Hepatic stellate cell (primary cell): ENCODE measurements at regions not wholly inside any gene's neighbourhood (a gene's known extent, or its start where the extent isn't known, plus 50 kb on each side); places are given as distances from the start of the nearest gene placed in this dataset.

Experiments
- DNase-seq: peaks from one replicate; pipeline ENCODE4 v3.0.0; 2011; ENCODE audit warnings: low spot score

DNA sequence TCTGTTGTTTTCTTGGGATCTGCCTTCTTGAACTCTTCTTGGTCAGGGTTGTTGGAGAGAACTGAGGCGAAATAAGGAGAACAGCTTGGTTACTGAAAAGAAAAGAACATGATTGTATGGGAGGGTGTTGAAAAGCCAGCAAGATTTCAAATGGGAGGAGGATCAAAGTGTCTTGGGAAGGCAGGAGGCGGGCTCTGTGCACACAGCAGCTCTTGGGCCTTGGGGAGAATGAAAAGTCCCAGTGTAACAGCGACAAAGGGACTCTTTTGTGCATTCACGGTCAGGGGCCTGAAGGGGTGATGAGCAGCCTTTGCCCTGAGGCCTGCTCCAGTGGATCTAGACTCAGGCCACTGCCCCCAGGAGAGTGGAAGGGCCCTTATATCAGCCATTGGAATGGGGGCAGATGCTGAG lies 135.4 kb downstream of the ADAMTS15 start:
- no peak for DNase-seq

DNA sequence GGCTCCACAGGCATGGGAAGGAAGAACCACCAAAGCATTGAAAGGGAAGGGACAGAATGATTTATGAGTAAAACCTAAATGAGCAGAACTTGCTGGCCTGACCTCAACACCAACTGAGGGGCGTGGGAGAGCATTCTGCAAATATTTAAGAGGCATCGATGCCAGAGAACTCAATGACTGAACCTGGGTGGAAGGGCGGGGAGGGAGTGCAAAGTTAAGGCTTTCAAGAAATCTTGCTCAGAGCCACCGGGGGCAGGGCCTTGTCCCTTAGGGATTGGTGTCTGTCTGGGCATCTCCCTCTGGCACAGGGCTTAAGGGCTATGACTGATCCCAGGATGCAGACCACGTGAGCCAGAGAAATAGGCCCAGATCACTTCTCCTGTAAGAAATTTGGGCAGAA lies 137.1 kb downstream of the ADAMTS15 start:
- DNase-seq: peak; percentile 49

DNA sequence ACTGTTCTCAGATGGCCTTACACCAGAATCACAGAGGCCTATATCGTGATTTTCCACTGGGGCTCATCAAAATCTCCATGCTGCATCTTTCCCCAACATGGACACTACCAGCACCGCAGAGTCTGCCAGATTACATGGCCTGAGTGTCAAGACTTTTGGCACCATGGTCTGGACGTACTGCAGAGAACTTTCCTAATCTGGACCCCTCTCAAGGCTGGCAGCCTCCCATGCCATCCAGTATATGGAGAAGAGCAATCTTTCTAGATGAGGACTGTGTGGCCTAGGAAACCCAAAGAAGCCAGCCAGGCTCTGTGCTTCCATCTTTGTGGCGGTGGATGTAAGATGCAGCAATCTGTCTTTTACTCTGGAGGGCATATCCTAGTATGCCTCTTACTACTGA lies 139.2 kb downstream of the ADAMTS15 start:
- DNase-seq: no peak

DNA sequence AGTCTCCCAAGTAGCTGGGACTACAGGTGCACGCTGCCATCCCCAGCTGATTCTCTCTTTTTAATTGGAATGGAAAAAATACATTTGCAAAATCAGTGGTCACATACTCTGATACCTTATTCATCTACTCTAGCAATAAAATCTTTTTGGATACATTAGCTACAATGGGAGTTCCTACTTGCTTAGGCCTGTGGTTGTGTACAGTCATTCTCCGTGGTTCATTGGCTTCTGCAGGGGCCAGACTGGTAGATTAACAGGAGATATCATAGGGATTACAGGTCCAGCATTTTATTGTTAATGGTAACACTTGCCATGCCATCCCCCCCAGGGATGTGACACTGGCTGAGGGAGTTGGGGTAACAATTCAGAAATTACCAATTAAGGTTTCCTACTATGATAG lies 140.0 kb downstream of the ADAMTS15 start:
- no peak for DNase-seq

DNA sequence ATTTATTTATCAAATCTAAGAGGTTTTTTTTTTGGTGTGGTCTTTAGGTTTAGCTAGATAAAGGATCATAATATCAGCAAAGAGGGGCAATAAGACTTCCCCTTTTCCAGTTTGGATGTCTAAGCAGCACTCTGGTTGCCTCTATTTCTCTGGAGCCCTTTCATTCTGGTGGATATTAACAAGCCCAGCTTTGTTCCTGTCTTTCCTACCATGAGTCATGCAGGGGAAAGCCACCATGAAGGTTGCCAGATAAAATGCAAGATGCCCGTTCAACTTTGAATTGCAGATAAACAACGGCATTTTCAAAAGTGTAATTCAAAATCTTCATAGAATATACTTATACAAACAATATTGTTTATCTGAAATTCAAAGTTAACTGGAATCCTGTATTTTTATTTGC lies 143.6 kb downstream of the ADAMTS15 start:
- no peak for DNase-seq

DNA sequence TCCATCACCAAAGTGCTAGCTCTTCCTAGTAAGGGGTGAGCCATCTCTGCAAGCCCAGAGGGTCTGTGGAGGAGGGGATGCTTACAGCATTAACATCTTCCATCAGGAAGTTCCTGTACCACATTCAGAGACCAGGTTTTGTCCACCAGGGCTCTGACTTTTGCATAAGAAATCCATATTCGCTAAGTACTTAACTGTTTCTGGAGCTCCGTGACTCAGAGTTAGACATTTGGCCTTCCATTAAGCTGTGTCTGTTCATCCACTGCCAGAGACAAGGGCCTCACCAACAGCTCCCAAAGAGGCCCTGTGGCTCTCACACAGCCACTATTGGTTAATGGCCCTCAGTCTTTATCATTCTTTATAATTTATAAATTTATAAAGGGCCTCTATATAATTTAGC lies 144.6 kb downstream of the ADAMTS15 start:
- DNase-seq: no peak

DNA sequence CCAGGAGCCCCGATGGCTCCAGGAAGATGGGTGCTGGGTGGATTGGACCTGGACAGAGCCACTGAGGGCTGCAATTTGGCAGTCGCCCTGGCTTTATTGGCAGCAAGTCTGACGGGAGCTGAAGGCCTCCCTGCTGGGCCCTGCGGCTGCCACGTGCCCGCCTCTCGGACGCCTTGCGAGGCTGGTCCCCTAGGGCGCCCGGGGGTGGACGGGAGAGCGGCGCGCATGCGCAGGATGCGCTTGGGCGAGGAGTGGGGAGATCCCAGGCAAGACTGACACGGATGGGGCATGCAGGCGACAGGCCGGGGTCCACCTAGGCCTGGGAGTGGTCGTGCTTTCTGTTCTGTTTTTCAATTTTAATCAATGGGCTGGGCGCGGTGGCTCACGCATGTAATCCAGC lies 150.0 kb downstream of the ADAMTS15 start:
- no peak for DNase-seq

DNA sequence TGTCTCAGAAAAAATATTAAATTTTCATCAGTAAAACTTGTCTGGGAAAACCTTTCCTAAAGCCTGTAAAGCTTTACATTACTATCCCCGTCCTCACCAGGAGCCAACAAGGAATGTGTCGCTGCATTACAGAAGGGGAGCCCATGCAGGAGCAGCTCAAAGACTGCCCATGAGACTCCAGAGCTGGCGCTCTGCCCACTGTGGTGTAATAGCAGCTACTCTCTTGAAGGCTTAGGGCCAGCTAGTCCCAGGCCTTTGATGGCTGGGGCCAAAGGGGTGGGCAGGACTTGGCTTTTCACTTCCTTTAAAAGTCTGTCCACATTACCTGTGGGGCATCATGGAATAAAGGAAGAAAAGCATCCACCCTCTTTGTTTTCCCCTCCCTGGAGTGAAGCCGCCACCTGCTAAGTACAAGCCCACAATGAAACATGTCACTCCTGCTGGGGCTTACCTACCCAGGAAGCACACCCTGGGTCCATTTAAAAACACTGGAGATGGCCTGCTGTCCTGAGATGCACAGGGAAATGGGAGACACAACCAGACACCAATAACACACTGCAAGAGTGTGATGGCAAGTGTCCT lies 150.7 kb downstream of the ADAMTS15 start:
- no peak for DNase-seq

DNA sequence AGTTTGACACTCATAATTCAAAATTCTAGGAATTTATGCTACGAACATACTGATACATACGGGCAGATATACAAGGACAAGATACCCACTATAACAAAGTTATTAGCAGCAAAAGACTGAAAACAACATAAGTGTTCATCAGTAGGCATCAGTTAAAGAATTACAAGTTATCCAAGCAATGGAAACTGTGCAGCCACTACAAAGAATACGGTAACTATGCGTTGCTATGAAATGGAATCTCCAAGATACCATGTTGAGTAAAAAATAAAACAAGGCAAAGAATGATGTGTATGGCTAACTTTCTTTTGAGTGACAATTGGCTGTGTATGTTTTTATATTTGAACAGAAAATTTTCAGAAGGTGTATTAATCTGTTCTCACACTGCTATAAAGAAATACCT lies 151.7 kb downstream of the ADAMTS15 start:
- no peak for DNase-seq

DNA sequence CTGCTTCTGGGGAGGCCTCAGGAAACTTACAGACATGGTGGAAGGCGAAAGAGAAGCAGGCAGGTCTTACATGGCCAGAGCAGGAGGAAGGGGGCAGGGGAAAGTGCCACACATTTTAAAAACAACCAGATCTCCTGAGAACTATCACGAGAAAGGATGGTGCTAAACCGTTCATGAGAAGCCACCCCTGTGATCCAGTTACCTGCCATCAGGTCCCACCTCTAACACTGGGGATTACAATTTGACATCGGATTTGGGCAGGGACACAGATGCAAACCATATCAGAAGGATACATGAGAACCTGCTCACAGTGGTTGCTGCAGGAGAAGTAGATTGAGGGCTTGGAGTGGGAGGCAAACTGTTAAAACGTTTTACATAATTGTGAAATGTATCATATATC lies 152.2 kb downstream of the ADAMTS15 start:
- DNase-seq: no peak

DNA sequence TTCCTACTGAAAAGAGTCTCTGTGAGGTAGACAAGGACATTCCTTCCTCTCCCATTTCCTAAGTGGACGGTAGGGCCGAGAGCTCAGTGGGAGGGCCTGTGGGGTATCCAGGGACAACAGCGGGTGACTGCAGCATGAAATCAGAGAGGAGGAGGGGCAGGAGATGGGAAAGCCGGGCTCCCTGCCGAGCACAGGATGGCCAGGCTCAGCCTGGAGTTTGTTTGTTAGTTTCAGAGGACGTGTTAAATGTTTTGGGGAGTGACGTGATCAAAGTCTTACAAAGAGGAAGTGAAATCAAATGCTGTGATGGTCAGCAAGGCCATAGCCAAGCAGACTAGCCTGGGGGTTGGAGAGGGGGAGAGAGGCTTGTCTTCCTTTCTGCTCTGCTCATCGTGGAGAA lies 152.7 kb downstream of the ADAMTS15 start:
- peak; percentile 55 for DNase-seq

DNA sequence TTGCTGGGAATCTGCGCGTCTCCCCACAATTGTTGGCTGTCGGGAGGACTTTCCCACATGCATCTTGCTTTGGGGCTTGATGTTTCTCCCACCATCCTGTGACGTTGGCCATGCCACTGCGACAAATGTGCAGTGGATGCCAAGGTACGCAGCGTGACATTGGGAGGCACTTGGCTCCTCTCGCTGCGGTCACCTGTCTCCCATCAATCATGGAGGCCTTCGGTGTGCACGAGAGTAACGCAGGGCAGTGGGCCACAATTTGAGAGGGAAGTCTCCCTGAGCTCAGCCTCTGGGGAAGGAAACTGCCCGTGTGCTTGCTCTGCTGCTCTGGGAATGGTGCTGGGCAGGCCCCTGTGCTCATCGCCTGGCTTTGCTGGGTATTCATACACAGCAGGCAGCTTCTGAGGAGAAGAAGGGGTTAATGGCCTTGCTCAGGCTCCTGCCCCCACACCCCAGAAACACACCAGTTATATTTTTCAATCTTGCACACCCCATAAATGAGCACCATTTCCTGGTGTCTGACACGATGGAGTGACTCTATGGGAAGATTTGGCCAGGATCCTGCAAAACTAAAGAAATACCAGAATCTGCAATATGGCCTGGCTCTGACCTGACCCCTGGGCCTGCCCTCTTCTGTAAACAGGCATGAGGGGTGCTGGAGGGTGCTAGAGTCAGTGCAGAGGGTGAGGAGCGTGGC lies 153.5 kb downstream of the ADAMTS15 start:
- no peak for DNase-seq

DNA sequence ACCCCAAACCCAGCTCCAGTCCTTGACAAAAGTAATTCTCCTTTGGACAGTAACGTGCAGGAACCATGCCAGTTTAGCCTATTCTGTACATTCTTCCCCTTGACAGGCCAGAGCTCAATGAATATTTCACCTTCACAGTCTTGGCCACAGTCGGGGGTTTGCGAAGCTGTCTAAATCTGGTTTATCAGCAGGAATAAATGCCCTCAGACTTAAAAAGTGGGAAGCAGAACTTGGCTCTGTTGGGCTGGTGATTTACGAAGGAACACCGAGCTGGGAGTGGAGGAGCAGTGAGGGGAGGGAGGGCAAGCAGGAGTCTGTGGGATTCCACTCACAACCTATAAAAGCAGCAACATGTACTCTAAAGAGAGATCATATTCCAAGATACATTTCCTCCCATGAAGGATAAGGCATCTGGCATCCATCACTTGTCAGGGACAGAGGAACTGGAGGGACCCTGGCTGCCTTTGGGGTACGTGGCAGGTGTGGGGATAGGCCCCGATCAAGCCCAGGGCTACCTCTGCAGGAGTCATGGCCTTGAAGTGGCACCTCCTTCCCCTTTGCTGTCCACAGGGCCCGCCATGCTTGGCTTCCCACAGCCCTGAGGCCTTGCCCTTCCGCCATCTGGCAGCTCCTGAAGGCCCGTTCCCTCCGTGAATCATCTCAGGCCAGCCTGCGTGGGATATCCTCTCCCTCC lies 154.3 kb downstream of the ADAMTS15 start:
- DNase-seq: no peak

DNA sequence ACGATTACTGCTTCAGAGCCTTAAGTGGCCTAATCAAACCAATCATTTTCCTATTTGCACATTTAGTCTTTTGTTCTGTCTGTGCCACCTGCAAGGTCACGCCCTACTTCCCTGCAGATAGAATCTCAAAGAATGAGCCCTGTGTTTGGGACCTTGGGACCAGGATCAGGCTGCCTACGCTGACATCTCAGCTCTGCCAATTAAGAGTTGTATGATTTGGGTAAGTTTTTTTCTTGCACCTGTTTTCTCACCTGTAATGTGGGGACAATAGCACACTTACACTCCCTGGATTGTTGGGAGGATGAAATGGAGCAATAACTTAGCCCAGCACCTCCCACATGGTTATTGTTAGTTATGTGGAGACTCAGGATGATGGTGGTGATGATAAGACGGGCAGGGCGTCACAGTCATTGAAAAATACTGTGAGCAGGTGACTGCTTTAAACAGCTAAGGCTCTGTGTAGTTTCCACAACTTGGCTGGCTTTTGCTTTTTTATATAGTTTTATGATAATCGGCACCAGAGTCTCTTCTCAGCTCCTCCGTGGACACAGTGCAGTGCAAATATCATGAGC lies 155.0 kb downstream of the ADAMTS15 start:
- no peak for DNase-seq

DNA sequence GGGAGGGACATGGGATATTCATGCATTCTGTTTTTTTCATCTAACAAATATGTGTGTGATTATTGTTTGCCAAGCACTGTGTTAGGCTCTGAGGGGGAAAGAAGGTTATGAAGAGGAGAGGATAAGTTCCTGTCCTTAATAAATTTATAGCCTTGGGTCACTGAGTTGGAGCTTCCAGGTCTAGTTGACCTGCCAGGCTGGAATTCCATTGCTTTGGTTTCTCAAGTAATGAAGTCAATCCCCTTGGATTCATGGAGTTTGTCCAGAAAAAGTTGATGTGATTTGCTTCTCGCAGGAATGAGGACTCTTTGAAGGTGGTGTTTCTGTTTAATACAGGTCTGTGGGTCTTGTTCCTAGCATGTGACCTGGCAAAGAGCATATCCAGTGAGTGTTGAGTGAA lies 156.2 kb downstream of the ADAMTS15 start:
- no peak for DNase-seq

DNA sequence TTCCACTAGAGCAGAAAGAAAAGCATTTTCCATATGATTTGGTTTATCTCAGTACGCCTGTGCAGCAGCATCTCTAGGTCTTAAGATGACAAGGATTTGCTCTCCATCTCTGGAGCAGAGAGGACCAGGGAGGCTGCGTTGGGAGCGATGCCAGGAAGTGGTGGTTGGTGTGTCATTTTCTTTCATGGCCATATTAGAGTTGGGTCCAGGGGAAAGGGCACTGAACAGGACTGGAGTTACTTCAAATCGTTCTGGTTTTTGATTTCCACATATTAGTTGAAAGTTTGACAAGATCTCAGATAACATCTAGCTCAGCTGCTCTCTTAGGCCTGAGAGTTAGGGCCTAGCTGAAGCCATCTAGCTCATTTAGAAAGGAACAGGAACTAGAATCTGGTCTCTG lies 157.7 kb downstream of the ADAMTS15 start:
- no peak for DNase-seq

DNA sequence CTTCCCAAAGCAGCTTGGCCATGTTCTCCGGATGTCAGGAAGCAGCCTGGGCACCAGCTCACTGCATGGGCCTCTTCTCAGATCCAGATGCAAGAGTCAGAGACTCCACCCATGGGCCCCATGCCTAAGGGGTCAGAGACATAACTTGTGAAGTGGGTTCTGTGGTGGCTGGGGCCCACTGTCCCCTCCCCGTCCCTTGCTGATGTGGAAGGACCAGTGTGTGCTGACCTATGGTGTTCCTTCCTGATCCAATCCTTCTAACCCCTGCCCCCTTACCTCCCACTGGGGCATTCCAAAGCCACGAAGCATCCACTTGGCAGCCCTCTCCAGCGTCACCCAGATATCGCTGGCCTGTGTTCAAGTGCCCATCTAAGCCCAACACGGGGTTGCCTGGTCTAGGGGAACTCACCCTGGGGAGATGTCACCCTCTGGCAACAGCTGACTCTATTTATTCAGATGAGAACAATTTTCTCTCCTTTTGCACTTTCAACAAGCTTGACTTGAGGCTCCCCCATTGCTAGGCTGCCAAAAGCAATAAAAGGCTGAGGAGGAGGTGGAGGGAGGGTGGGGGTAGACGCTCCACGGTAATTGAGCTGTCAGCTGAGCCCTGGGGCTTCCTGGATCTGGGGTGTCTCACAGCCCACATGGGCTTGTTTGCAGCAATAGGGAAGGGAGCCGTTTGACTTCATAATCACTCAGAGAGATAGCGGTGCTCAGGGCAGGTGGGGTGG lies 158.5 kb downstream of the ADAMTS15 start:
- no peak for DNase-seq

DNA sequence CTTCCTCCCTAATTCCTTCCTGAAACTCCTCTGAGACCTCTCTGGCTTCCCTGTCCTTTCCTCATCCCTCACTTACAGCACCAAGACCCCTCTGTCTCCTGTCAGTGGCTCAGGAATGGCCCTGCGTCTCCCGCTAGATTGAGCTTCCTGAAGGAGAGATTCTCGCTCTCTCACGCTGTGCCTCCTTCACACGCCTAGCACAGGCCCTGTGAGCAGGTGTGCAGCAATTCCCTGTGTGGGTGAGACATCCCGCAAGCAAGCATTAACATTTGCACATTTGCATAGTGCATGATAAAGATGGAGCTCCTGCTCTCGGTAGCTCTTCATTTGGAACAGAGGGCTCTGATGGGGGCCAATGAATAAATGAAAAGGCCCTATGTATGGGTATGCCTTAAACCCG lies 159.8 kb downstream of the ADAMTS15 start:
- no peak for DNase-seq

DNA sequence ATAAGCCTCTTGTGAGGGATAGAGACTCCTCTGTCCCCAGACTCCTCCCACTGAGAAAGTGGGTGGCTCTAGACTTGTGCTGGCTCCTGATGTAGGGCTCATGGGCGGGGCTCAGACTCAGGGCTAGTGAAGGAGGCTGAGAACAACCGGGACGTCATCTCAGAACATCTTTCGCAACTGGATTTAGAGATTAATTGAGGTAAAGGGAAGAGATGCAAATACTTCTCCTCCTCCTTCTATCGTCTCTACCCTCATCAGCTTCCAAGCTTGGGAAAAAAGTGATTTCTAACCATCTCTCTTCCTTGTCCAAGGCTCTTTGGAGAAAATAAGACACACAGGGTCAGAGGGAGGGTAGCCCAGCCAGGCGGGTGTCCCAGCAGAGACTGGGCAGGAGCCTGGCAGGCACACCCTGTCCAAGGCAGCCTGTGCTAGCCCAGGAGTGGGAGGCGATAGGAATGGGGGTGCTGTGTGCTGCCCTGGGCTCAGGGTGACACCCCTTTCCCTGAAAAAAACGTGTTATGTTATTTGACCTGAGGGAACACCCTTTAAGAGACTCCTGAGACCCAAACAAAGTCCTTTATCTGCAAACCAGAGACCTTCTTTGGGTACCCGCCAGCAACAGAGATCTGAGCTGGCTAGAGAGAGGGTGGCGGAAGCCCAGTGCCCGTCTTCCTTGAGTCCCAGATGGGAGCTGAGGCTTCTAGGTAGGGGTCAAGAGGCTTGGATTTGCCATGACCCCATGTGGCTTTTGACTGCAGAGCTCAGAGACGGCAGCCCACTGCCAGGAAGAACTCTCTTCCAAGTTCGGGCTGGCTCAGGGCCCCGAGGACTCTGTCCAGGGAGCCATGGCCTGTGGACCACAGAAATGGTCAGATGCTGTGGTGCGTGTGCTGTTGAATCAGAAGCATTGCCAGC lies 160.9 kb downstream of the ADAMTS15 start:
- peak; percentile 50 for DNase-seq

DNA sequence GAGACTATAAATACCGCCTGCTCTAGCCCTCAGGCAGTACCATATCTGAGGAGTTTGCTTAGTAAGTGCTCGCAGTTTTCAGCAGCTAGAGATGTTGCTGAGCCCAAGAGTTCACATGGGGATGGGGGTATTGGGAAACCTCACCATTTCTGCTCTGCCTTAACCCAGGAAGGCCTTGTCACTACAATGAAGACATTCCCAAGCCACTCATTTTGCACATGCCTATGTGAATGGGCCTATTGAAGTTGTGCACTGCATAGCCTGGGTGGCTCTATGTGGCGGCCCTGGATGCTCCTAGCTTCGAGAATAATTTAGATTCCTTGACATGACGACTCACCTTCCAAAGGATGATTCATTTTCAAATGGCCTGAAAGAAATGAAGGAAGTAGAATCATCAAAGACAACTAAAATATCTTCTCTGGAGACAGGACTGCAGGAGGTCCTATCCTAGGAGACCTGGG lies 163.4 kb downstream of the ADAMTS15 start:
- DNase-seq: peak; percentile 73

DNA sequence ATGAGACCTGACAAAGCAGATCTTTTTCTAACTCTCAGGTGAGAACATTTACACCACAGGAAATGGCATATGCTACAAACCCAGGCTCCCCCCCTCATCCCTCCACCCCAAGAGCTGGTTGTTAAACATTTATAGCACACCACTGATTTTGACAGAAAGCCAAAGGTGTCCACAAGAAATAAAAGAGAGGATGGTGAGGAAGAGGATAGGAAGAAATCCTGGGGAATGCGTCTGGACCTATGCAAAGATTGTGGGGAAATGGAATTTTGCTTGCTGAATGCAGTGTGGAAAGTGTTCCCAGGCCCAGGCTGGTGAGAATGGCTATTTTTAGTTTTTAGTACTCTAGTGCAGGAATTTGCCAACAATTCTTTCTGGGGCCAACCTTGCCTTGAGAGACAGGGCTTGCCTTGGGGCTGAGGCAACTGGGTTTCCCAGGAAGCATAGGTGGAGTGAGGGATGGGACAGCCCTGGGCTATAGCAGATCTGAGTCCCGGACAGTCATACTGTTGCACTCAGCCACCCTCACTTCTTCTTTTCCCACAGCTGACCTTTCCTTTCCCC lies 163.9 kb downstream of the ADAMTS15 start:
- DNase-seq: peak; percentile 65
